ENCODE measurements at regions not wholly inside any gene's neighbourhood (a gene's known extent, or its start where the extent isn't known, plus 50 kb on each side); places are given as distances from the start of the nearest gene placed in this dataset.

DNA sequence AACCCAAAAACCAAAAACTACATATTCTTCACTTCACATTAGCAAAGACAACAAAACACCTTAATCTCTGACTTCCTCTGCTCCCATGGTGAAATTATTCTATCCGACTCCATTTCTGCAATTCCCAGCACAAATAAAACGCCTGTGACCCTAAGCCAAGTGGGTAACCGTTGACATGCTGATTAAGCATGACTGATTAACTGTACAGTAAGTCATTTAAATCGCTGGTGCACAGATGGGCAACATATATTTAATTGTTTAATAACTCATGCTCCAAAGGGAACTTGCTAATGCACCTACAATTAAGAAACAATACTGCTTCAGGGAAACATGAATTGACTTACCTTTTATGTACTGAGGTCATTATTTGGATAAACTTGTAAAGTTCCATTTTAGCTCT is 436.7 kb downstream of the KIF2B start:
- TF ChIP-seq ZNF217 (IDR thresholded peaks at IDR 0.05) (no peak), MYB (IDR thresholded peaks at IDR 0.05; ENCODE audit: borderline replicate concordance, low read depth, low read length) (no peak), ESRRA (IDR thresholded peaks at IDR 0.05; ENCODE audit: low read length) (no peak), IKZF2 (IDR thresholded peaks at IDR 0.05) (no peak), FOXM1 (IDR thresholded peaks at IDR 0.05; ENCODE audit: low read depth, low read length) (no peak), CREB1 (IDR thresholded peaks at IDR 0.05; ENCODE audit: low read depth) (no peak), SP1 (IDR thresholded peaks at IDR 0.05; ENCODE audit: low read depth, low read length) (no peak), BACH1 (IDR thresholded peaks at IDR 0.05; ENCODE audit: borderline replicate concordance) (no peak), RELA (IDR thresholded peaks at IDR 0.05; ENCODE audit: borderline replicate concordance, partially characterized antibody) (no peak), FOXK2 (IDR thresholded peaks at IDR 0.05) (no peak), KDM1A (IDR thresholded peaks at IDR 0.05; ENCODE audit: borderline replicate concordance) (no peak), SIN3A (IDR thresholded peaks at IDR 0.05; ENCODE audit: low read depth, low read length) (no peak), CBX5 (IDR thresholded peaks at IDR 0.05; ENCODE audit: low read depth) (no peak)
- TF ChIP-seq, protein P1, sequence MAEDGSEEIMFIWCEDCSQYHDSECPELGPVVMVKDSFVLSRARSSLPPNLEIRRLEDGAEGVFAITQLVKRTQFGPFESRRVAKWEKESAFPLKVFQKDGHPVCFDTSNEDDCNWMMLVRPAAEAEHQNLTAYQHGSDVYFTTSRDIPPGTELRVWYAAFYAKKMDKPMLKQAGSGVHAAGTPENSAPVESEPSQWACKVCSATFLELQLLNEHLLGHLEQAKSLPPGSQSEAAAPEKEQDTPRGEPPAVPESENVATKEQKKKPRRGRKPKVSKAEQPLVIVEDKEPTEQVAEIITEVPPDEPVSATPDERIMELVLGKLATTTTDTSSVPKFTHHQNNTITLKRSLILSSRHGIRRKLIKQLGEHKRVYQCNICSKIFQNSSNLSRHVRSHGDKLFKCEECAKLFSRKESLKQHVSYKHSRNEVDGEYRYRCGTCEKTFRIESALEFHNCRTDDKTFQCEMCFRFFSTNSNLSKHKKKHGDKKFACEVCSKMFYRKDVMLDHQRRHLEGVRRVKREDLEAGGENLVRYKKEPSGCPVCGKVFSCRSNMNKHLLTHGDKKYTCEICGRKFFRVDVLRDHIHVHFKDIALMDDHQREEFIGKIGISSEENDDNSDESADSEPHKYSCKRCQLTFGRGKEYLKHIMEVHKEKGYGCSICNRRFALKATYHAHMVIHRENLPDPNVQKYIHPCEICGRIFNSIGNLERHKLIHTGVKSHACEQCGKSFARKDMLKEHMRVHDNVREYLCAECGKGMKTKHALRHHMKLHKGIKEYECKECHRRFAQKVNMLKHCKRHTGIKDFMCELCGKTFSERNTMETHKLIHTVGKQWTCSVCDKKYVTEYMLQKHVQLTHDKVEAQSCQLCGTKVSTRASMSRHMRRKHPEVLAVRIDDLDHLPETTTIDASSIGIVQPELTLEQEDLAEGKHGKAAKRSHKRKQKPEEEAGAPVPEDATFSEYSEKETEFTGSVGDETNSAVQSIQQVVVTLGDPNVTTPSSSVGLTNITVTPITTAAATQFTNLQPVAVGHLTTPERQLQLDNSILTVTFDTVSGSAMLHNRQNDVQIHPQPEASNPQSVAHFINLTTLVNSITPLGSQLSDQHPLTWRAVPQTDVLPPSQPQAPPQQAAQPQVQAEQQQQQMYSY (CRISPR knock-in tag; IDR thresholded peaks at IDR 0.05), result no peak
- ChIA-PET SMC1A (ENCODE audit: uncharacterized antibody, unreplicated experiment) (no interaction called here), CTCF (no interaction called here), RAD21 (ENCODE audit: unreplicated experiment) (no interaction called here), POLR2A (no interaction called here)
- no peaks in the 10 kb centered on the region for H3K36me3 ChIP-seq (ENCODE audit: control insufficient read depth in 2 of 2, insufficient read depth in 2 of 2, low read length in 1 of 2)
- no peak overlapping the region for H3K9ac ChIP-seq (ENCODE audit: control insufficient read depth, insufficient read depth, low read length)
- ATAC-seq (no peak), FAIRE-seq (no peak), DNase-seq (ENCODE audit: low read depth, low spot score) (no peak)
- H2AFZ ChIP-seq (ENCODE audit: control insufficient read depth, low read depth, low read length), result no peak overlapping the region
- no peak overlapping the region for H3K4me2 ChIP-seq (ENCODE audit: control insufficient read depth, insufficient read depth)
- H3K79me2 ChIP-seq (ENCODE audit: control insufficient read depth, insufficient read depth, low read length), result no peaks in the 10 kb centered on the region
- no peak overlapping the region for H3K27ac ChIP-seq (ENCODE audit: control insufficient read depth, insufficient read depth)
- in situ Hi-C loops (cut with MboI), result no loop called here
- H3K9me3 ChIP-seq (replicated peaks; ENCODE audit: control insufficient read depth, insufficient read depth, low read length), result no peaks in the 10 kb centered on the region
- intact Hi-C loops (cut with micrococcal nuclease; ENCODE audit: unreplicated experiment), result no loop called here
- BruUV-seq (replicated peaks), result no TSS peak
- WGBS (ENCODE audit: insufficient coverage, insufficient replicate concordance, low lambda C conversion rate, missing lambda C conversion rate), result 13% methylated on average over 4 of the region's 4 CpGs
- H3K4me3 ChIP-seq, result no peak overlapping the region
- no peaks in the 10 kb centered on the region for H3K27me3 ChIP-seq (replicated peaks in 1 of 2; ENCODE audit: control insufficient read depth in 2 of 2, insufficient read depth in 2 of 2, low read length in 1 of 2)
- H3K4me1 ChIP-seq (ENCODE audit: control insufficient read depth, insufficient read depth, low read length), result no peaks in the 10 kb centered on the region
- H4K20me1 ChIP-seq (ENCODE audit: control insufficient read depth, insufficient read depth), result no peaks in the 10 kb centered on the region

Measured in GM12878 (cell line).